Lower leg skin (tissue), 3 donors: ENCODE measurements at regions not wholly inside any gene's neighbourhood (a gene's known extent, or its start where the extent isn't known, plus 50 kb on each side); places are given as distances from the start of the nearest gene placed in this dataset.

Source experiments
- CTCF ChIP-seq, 3 donors: fragments of 450-650 bp; IDR thresholded peaks; one replicate each; pipeline ENCODE4 v1.5.1; 2016; ENCODE audit warnings: antibody characterized with exemption in 3 of 3, mild to moderate bottlenecking in 3 of 3, moderate library complexity in 2 of 3
- POLR2A ChIP-seq, 2 donors: fragments of 450-650 bp; IDR thresholded peaks; one replicate each; pipeline ENCODE4 v1.6.1; 2016 to 2017; ENCODE audit warnings: antibody characterized with exemption in 2 of 2, mild to moderate bottlenecking in 1 of 2, moderate library complexity in 1 of 2

- TF ChIP-seq CTCF (IDR thresholded peaks at IDR 0.05), result no peak
- TF ChIP-seq POLR2A (IDR thresholded peaks at IDR 0.05), result no peak
These were observed 448.4 kb downstream of the ADCYAP1 start for GRCh38 chr18:1353025-1353424.
